Brain pericyte (primary cell): ENCODE measurements at regions not wholly inside any gene's neighbourhood (a gene's known extent, or its start where the extent isn't known, plus 50 kb on each side); places are given as distances from the start of the nearest gene placed in this dataset.
"Not testable (repeated sequence)": the region's sequence is repeated elsewhere in the genome, so short reads cannot be mapped to it uniquely, and the experiment has no call there.

Experiments used
- DNase-seq: peaks from one replicate; pipeline ENCODE4 v3.0.0-alpha.2; 2012; ENCODE audit warnings: low read depth, low spot score

DNA sequence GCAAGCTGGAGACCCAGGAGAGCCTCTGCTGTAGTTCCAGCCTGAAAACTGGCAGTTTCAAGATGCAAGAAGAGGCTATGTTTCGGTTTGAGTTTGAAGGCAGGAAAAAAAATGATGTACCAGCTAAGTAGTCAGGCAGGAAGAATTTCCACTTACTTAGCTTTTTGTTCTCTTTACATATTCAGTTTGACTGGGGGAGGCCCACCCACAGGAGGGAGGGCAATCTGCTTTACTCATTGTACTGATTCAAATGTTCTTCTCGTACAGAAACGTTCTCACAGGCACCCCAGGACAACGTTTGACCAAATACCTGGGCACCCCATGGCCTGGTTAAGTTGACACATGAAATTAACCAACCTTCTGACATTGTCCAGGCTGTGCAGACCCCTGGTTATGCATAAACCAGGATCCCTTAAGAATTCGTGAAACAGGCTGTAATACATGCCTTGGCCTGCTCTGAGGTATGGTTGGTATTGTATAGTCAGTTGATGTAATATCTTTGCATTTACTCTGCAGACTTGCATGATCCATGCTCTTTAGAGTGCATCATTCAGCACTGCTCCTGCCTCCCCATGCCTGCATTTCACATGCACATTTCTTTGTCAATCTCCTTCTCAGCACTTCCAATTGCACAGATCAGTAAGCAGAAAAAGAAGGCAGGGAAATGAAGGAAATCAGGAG is 687.1 kb downstream of the TAF11L14 start:
- no peak for DNase-seq

DNA sequence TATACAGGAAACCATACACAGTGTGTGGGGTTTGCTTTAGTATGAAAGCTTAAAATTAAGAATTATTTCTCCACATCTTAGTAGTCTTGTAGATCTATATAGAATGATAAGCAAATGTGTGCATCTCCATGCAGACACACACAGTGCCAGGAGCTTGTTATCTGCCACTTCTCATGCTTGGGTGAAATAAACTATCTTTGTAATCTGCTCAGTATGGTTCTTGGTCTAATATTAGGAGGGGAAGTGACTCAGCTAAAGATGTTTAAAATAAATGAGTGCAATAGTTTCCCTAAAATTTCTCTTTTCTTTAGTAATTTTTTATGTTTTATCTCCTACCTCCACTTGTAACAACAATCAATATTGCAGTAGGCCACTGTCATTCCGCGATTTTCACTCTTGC is 689.6 kb downstream of the TAF11L14 start:
- DNase-seq = no peak

DNA sequence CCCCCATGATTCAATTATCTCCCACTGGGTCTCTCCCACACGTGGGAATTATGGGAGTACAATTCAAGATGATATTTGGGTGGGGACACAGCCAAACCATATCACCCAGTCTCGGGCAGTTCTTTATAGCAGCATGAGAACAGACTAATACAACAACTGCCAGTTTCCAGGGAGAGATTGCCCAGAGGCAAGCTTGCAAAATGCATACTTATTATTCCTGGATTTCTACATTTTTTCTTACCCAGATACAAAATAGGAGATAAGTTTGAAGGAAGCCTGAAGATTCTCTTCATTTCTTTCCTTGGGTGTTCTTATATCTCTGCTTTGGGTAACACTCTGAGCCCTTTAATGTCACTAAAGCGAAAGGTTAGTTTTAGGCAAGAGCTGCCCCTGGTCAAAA is 691.2 kb downstream of the TAF11L14 start:
- no peak for DNase-seq

DNA sequence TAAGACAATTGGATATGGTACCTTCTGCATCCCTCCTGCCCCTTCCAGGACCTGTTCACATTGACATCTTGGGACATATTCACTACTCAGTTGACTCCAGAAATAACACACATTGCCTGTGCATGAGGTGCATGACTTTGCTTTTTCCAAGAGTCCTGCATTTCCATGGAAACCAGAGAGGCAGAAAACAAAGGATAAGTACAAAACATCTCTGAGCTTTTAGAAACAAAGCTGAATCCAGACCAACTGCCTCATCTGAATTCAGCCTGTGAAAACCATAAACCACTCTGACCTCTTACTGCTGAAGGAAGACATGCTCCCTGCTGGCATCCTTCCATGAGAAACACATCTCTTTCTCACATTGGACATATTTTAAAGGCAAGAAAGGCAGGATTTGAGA is 695.1 kb downstream of the TAF11L14 start:
- no peak for DNase-seq

DNA sequence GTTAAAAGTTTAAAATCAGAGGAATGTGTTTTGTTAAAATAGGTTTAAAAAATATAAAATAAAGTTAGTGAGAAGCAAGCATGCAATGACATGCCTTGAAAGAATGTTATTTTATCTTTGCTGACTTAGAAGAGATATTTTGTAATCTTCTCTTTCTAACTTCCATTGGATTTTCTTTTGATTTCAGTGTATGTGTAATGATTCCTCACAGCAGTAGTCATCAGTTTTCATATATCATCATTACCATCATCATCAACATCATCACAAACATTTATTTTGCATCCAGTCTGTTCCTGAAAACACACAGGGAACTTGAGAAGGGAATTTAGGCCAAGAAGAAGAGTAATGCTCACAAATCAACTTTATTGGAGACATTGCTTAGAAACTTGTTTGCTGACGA is 699.6 kb downstream of the TAF11L14 start:
- DNase-seq = no peak

DNA sequence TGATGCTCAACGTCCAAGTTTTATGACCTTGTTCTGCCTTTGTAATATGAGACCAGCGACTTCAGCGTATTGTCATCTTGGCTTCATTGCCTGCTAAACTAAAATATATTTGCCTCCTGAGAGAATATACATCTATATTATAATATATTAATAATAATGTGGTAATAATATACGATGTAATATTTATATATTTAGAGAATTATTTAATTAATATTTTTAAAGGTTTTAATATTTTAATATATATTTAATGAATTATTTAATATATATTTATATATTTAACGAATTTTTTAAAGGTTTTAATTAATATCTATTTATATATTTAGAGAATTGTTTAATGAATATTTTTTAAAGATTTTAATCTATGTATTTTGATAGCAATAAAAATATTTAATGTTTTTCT is 700.7 kb downstream of the TAF11L14 start:
- DNase-seq = no peak

DNA sequence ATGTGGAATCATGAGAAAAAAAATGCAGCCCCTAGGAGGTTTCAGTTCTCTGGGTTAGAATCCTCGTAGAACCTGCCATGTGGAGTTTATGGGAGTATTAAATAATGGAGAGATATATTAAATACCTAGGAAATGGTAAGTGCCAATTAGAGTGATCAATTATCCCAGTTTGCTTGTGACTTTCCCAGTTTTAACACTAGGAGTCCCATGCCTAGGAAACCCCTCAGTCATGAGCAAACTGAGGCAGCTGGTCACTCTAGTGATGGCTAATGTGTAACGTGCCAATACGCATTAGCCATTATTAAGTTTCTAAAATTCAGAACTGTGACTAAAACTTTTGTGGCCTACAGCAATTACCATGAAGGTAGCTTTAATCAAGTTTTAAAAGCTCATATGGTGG is 720.6 kb downstream of the TAF11L14 start:
- DNase-seq = no peak

DNA sequence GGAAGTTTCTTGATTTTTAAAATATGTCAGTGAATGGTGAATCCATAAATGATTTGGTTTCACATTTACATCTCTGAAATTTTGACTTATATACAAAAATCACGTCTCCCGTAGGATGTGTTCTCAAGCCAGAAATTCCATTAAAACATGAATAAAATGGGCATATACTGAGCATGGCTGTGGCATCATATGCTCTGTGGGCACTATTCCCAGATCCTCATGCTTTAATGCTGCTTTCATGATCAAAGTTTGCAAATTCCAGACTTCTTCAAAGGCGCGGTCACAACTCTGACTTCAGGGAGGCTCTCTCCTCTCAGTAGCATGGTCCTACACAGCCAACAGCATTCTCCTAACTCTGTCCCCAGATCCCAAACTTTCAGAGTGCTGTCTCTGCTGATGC is 723.2 kb downstream of the TAF11L14 start:
- DNase-seq = no peak

DNA sequence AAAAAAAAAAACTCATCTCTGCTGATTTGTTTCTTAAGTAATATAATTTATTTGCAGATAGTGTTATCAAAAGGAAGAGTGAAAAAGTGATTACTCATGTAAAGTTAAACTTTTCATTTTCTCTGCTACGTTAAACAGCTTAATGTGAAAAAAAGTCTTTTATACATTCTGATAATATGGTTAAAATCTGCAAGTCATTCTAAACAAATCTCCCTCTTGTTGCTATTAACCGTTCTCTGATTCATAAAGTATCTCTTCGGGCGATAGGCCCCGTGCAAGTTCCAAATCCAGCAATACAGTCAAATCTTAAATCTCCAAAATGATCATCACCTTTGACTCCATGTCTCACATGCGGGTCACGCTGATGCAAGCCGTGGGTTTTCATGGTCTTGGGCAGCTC is 732.0 kb downstream of the TAF11L14 start:
- no peak for DNase-seq

DNA sequence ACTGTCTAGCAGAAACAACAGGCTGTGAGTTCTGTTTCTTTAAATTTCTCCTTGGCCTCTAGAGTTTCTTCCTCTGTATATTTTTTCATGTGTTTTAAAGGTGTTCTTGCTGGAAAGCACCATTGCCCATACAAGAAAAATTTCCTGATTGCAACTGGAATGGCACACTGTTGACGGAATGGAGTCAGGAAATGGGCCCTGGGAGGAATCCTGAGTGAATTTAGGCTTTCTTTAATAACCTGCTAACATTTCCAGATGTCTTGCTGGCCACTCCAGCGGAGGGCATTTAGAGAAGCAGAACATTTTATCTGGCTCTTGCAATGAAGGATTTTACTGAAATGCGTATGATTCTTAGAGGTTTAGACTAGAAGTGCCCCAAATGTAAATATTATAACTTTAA is 736.3 kb downstream of the TAF11L14 start:
- DNase-seq = no peak

DNA sequence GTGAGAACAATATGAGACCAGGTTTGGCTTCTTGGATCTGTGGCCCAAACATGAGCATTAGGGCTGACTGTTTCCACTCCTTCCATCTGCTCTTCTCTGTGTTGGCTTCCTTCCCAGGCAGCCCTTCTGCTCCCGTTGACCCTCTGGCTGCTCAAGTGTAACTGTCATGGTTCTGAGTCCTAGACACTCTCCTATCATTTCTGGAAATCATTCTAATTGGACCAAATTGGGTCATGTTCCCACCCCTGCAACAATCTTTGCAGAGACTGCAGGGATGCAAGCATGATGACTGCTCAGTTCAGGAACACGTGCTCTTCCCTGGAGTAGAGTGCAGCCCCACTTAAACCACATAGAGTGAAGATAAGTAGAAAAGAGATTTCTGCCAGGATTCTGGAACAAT is 741.4 kb downstream of the TAF11L14 start:
- DNase-seq = no peak

DNA sequence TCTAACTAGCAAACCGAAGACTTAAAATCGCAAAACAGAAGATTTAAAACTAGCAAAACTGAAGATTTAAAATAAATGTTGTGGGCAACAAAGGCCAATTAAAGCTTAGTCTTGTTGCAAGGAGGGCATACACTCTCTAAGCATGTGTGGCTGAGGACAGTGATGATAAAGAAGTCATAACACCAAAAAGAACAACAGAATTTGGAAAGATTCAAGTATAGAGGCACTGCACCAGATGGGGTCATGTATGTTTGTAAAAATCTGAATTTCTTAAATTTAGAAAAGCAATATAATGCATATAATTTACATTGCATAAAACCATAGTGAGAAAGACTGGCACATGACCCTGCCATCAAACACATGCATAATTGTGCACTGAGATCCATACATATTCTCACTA is 743.8 kb downstream of the TAF11L14 start:
- DNase-seq = no peak

DNA sequence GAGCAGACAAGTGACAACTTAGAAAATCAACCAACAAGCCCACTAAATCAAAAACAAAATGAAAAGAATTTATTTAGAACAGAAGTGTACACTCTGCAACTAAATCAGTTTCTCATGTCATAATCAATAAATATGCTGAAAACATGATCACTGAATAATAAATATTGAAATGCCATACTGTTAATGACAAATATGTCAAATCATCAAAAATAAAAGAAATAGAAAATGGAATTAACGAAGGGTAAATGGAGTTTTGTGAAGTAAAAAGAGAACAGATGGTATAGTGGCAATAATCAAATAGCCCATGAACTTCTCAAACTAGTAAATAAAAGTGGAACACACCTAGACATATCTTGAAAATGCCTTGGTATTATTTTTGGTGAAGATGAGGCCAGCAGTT is 744.9 kb downstream of the TAF11L14 start:
- DNase-seq = no peak

DNA sequence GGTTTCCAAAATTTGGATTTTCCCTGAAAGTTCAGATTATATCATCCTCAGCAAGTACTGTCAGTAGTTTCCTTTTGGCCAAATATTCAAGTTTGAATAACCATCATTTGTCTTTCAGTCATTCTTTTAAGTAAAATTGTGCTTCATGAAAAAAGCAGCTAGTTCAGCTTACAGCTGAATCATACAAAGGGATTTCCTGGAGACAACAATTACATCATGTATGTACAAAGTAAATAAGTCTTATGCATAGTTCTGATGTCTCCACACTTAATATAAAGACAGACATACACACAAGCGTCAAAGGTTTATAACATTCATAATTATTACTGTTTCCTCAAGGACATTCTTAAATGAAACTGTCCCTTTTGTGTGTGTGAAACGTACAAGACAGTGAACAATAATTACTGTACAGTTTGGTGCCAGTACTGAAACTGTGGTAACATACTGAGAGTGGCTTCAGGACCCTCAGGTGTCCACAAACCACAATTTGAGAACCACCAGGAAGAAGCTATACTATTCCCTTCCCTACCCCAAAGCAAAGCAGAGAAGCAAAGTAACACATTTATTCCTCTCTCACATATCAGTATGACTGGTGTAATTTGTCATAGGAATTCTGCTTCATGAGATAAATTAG is 746.6 kb downstream of the TAF11L14 start:
- DNase-seq = no peak

DNA sequence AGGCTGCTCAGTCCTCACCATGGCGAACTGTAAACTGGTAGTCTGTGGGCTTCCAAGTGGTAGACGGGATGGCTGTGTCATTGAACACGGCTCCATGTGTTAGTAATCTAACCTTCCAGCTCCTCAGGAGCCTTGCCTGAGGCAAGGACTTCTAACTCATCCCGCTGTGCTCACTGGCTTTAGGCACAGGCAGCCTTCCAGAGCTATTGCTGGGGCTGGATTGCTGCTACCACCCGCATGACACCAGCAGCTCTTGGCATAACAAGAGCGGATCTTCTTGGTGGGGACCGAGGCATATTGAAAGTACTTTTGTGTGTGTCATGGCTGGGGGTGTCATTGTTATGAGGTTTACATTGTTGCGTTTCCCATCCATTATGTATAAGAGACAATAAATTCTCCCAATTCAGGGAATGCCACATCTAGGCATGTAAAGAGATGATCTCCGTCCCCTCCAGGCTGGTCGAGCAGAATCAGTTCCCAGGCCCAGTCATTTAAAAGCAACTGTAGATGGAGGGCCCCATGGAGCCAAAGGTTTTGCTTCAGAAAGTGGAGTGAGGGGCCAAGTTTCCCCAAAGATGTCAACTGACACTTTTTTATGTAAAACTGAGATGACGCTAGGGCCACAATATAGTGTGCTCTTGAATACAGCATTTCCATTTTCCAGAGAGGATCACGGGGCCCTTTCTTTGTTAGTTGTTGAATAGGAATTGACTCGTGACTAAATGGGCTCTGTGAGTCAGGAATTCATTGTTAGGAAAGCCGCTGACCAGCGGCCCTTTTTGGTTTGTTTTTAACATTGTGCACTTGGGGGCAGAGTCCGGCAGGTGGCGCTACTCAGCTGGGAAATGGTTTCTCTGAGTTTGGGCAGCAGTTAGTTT is 759.5 kb downstream of the TAF11L14 start:
- no peak for DNase-seq

DNA sequence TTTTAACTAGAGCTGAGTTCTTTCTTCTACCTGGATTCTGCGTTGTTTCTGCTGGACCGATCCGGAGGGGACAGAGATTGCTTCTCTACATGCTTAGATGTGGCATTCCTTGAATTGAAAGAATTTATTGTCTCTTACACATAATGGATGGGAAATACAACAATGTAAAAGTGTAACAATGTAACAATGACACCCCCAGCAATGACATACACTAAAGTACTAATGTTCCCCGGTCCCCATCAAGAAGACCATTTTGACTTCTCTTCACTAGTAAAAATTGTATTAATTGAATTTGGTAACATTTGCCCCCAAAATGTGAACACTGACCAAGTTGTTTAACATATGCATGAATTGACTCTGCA is 760.2 kb downstream of the TAF11L14 start:
- no peak for DNase-seq

DNA sequence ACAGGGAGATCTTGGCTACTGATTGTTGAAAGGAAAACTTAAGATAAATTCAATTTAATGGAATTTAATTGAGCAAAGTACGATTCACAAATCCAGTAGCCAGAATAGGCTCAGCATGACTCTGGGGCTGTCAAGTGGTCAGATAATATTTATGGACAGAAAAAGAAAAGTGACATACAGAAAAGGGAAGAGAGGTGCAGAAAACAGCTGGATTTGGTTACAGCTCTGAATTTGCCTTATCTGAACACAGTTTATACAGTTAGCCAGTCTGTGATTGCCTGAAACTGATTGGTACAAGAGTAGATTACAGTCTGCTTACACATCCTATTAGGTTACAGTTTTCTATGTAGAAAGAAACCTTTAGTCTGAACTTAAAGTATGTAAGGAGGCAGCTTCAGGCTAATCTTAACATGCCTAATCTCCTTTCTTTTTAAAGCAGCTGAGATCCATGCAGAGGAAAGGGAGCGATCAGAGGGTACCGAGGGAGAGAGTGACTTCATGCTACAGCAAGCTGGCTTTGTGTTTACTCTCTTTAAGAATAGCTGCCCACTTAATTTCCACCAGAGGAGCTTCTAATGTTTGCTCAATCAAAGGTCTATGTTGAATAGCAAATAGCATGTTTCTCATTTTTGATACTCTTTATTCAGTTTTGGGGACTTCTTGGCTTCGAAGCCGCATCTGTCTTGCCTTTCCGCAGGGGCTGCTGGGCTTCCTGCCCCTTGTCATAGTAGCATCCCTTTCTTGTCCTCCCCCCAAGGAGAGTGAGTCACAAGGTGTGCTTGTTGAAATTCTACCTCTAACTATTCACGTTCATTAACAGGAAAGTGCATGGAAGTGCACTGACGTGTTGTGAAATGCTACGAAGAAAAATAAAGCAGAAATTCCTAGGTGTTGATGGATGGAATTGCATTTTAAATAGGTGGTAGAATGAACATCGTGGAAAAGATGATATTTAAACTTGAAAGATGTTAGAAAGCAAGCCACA is 761.2 kb downstream of the TAF11L14 start:
- DNase-seq = no peak

DNA sequence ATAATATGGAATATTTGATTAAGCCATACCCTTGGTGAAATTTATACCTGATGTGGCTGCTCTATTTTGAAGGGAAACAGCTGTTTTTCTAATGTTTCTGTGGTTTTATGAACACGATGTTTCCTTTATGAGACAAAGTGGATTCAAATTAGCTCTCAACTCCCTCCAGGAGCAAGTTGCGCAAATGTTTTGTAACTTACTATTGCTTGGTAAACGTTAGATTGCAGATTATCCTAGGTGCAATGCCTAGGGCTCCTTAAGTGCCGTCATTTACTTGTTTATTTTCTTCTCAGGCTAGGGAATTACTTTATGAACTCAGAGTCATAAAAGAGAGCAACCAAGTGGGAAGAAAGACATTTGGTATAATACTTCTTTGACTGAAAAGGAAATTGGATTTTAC is 763.1 kb downstream of the TAF11L14 start:
- DNase-seq = no peak

DNA sequence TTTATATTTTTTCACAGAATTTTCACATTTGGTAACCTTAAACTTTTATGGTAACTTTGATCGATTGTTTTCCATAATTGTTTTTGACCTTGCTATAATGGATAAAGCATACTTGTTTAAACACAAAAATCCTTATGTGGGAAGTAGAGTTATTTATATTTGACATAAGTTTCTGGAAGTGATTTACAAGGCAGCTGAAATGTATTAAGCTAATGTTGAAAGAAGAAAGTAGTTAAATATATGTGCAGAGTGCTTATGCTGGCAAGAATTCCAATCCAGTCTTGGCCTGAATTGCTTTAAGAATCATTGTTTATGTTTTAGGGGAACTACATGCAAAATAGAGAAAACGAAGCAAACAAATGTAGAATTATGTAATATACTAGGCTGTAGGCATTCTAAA is 763.6 kb downstream of the TAF11L14 start:
- no peak for DNase-seq

DNA sequence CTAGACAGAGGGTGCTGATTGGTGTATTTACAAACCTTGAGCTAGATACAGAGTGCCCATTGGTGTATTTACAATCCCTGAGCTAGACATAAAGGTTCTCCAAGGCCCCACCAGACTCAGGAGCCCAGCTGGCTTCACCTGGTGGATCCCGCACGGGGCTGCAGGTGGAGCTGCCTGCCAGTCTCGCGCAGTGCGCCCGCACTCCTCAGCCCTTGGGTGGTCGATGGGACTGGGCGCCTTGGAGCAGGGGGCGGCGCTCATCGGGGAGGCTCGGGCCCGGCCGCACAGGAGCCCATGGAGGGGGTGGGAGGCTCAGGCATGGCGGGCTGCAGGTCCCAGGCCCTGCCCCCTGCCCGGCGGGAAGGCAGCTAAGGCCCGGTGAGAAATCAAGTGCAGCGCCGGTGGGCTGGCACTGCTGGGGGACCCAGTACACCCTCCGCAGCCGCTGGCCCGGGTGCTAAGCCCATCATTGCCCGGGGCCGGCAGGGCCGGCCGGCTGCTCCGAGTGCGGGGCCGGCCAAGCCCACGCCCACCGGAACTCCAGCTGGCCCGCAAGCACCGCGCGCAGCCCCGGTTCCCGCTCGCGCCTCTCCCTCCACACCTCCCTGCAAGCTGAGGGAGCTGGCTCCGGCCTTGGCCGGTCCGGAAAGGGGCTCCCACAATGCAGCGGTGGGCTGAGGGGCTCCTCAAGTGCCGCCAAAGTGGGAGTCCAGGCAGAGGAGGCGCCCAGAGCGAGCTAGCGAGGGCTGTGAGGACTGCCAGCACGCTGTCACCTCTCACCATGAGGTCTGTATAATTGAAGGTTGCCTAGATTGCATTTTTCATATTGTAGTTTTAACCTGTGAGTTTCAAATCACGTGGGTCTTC is 765.4 kb downstream of the TAF11L14 start:
- not testable (repeated sequence) for DNase-seq

DNA sequence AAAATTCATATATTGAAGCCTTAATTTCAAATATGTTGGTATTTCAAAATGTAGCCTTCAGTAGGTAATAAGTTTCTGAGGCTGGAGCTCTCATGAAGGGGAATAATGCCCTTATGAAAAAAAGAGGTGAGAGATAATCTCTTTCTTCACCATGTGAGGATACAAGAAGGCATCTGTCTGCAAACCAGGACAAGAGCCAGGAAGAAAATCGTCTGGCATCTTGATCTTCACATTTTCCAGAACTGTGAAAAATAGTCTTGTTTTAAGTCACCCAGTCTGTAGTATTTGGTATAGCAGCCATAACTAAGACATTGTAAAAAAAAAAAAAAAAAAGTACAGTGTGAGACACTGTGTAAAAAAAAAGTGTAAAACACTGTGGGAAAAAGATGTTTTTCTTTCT is 768.9 kb downstream of the TAF11L14 start:
- DNase-seq = no peak
